ENCODE measurements at regions not wholly inside any gene's neighbourhood (a gene's known extent, or its start where the extent isn't known, plus 50 kb on each side); places are given as distances from the start of the nearest gene placed in this dataset.

DNA sequence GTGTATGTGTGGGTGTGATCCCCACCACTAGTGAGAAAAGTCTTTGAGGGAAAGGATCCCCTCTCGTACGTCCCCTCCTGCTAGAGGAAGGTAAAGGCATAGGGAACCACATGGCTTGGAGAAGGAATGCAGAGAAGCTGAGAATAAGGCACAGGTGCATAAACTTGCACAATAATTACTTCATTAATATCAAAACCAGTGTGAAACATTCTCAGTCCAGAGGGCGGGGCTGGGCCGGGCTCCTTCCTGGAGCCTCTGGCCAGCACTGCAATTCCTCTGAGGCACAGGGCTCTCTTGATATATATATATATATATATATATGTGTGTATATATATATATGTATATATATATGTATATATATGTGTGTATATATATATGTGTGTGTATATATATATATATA, 162.6 kb downstream of the TSEN15 start:
- no peak for FAIRE-seq
- DNase-seq (ENCODE audit: extremely low spot score, insufficient read length, low read depth), result no peak

DNA sequence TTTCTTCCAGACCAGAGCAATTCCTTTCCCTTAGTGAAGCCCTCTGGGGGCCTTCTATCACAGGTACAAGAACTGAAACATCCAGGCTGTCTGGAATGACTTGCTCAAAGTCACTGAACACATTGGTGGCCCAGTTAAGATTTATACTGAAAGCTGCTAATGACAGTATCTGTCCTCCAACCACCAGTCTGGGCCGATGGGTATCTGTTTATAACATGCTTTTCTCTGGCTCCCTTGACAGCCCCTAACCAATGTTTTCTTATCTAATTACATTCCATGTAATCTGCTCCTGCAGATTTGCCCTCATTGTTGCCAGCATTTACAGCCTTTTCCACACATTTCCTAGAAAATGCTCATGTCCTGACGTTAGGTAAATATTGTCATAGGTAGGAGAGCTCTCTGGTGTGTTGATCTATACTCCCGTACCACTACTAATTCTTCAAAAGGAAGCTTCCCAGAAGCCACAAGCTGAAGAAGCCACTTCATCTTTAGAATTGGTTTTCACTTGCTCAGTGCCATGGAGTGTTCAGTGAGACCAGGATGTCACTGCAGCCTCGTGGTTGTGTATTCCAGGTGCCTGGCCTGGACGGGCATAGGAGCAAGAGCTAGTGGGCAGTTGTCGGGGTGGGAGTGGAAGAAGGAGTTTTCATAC, 163.9 kb downstream of the TSEN15 start:
- DNase-seq (ENCODE audit: extremely low spot score, insufficient read length, low read depth) (no peak), FAIRE-seq (no peak)

DNA sequence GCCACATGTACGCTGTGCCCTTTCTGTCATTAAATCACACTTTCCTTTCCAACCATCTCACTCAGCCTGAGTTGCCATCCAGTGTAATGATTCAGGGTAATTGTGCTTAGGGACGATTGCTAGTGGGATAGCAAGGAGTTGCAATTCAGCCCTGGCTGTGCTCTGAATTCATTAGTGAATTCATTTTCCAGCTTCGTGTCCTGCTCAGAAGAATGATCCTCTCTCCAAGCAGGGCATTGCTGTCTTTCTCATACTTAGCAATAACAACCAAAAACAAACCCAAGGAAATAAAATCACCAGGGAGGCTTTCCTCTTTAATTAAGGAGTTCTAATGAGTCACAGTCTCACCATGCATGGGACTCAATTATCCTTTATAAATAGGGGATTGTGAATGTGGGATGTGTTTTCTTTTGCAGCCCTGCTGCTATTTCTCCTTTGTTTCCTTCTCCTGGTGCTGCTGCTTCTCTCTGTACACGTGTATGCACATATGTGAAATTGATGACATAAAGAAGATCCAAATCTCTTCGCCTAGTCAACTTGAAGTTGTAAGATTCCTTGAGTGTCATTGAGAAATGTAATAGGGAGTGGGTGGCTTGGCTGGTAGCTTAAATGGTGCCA, 167.0 kb downstream of the TSEN15 start:
- no peak for FAIRE-seq
- no peak for DNase-seq (ENCODE audit: extremely low spot score, insufficient read length, low read depth)

DNA sequence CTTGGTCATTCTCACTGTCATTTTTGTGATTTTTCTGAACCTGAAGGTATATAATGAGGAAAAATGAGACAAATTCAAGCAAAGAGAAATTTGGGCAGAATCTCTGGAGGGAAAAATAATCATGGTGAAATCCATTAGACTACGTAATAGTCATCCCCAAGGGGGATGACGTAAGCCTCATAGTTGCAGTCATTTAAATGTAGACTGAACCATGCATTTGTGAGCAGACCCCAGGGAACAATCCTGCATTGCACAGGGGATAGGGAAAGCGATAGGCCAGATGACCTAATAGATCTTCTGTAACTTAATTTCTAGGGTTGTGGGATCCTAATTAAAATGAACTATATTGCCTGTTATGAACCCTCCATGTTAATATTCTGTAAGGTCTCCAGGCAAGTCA, 167.4 kb upstream of the C1orf21 start:
- FAIRE-seq (no peak), DNase-seq (ENCODE audit: extremely low spot score, insufficient read length, low read depth) (no peak)

DNA sequence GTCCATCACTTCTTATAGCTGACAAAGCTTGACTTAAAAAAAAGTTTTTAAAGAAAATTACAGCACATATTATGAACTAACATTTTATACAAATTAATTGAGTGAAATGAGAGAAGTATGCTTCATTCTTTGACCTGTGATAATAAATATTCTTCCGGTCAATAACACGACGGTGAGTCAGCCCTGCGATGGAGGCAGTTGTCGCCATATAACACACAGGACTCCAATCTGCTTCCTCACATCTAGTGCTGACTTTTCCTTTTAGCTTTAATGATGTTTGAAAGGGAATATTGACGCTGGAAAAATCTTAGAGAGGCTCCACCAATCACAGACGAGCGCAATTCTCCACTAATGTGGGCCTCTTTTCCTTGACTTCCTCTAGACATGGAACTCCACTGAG, 166.9 kb upstream of the C1orf21 start:
- FAIRE-seq, result no peak

DNA sequence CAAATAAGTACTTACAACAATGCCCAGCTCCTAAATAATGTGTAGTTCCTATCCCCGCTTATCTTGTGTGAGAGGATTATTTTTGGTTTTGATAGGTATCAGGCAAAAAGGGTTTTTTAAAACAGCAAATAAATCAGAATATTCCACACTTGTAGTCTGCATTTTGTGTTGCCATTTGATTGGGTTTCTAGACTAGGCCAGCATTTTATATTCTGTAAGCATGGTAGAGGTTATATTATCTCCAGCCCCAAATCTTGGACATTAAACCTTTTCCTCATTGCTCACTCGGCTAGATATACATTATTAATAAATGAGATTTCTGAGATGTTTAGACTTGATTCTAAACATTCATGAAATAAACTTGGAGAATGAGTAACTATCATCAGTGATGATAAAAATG, 165.7 kb upstream of the C1orf21 start:
- DNase-seq (ENCODE audit: extremely low spot score, insufficient read length, low read depth) (no peak), FAIRE-seq (no peak)

More for the DNA sequence above, 166.9 kb upstream of the C1orf21 start:
- no peak for DNase-seq (ENCODE audit: extremely low spot score, insufficient read length, low read depth)

DNA sequence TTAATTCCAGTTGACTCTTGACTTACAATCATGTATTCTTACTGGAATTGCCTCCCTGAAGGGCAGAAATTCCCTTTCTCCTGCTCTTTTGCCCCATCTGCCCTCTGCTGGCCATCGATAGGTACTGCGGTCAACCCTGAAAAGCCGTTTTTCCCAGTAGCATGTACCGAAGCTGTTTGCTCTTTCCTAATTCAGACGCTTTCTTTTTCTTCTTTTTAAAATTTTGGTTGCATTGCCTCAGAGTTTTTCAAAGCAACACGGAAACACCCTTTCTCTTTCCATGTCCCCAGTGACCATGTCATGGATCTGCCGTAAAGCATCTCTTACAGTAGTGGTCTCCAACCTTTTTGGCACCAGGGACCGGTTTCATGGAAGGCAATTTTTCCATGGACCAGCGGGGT, 164.2 kb upstream of the C1orf21 start:
- FAIRE-seq (peak; percentile 77), DNase-seq (ENCODE audit: extremely low spot score, insufficient read length, low read depth) (peak; percentile 25)

DNA sequence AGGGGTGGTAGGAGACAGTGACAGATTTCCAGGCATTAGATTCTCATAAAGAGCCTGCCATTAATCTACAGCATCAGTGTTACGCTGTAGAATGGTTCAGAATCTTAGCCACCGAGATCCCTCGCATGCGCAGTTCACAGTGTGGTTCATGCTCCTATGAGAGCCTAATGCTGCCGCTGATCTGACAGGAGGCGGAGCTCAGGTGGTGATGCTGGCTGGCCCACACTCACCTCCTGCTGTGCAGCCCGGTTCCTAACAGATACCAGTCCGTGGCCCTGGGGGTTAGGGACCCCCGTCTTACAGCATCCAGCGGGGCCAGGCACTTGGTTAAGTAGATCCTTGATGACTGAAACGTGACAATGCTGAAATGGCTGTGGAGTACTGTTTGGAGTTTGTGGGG, 163.6 kb upstream of the C1orf21 start:
- FAIRE-seq (no peak), DNase-seq (ENCODE audit: extremely low spot score, insufficient read length, low read depth) (no peak)

DNA sequence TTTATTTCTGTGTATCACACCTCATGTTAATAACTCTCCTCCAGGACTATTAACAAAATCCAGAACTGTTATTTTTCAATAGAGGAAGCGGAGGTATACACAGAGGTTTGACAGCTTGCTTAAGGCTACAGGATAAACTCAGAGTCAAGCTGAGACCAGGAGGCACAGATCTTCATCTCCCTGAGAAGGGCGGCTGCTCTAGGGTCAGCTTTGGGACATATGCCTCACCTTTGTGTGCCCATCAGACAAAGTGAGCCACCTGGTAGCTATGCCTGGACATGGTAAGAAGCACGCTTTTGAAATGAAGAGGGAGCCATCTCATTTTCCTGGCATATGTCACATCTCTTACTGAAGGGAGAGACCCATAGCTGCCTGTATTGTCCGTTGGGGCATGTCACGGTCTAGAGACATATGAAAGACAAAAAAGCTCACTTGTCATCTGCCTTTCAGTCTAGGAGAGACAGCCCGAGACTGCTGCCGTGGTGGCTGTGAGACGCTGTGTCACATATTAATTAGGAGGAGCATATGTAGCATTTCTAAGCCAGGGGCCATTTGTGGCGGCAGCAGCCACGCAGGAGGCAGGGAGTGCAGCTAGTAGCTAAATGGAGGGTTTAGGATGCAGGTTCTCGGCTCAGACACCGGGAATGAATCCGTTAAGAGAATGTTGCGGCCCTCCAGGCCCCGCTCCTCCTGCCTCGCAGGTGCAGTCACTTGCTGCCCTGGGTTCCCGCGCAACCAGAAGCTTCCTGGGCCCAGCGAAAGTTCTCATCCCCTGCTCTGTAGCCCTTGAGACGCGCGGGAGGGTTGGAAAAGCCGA, 161.3 kb upstream of the C1orf21 start:
- FAIRE-seq, result no peak
- no peak for DNase-seq (ENCODE audit: extremely low spot score, insufficient read length, low read depth)

DNA sequence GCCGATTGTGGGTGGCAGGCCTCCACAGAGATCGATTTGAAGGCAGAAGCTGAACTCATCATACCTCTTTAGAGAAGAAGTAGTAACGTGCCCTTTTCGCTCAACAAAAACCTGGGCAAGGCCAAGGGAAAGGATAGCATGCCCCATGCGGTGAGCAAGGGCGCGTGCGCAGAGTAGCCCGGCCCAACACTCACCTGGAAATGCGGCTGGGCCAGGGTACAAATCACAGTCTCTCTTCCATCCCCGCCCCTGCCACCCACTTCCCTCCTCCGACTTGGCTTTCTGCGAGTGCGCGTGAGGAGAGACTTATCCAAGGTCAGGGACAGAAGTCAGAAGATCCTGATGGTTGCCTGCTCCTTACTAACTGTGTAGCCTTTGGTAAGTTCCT, 160.7 kb upstream of the C1orf21 start:
- DNase-seq (ENCODE audit: extremely low spot score, insufficient read length, low read depth) (no peak), FAIRE-seq (no peak)

DNA sequence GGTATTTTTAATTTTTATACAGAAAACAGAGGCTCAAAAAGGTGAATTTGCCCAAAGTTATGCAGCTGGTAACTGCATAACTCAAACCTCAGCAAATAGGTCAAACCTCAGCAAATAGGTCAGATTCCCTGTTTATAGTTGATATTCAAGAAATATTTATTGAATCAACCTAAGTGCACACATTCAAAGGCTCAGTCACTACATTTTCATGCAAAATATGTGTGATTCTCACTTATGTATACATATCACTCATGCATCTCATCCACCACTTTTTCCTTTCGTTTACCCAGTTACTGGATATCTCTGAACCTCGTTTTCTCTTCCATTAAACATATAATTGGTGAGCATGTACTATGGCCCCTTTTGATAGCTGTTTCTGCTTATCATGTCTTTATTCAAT, 158.3 kb upstream of the C1orf21 start:
- no peak for FAIRE-seq
- DNase-seq (ENCODE audit: extremely low spot score, insufficient read length, low read depth), result no peak

DNA sequence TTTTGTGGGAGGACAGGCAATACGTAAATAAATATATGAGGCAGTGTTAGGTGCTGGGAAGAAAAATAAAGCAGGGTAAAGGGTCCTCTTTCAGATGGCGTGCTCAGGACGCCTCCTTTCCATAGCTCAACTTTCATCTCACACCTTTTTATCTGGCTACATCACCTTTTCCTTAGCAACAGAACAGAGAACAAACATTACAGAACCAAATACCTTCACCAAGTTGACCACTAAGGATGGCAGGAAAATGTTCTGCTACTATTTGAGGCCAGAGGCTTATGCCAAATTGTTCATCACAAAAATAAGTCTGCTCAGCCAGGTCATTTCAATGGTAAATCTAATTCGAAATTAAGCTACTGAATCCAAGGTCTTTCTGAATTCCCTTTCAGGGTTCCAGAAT, 149.2 kb upstream of the C1orf21 start:
- no peak for DNase-seq (ENCODE audit: extremely low spot score, insufficient read length, low read depth)
- FAIRE-seq, result no peak

DNA sequence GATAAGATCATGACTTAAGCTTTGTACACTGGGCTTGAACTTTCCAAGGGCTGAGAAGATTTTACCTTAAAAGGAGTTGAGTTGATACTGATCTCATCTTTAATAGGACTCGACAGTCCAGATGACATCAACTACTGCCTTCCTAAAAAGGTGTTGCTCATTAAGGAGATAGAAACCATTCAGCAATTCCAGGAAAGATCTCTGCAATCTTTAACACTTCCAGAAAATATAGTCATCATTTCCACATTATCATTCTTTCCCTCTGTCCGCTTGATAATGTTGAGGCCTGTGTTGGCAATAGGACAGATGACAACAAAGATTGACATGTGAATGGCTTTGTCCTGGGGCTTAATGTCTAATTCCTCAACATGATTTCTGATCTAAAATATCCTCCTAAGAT, 145.4 kb upstream of the C1orf21 start:
- DNase-seq (ENCODE audit: extremely low spot score, insufficient read length, low read depth) (no peak), FAIRE-seq (no peak)

DNA sequence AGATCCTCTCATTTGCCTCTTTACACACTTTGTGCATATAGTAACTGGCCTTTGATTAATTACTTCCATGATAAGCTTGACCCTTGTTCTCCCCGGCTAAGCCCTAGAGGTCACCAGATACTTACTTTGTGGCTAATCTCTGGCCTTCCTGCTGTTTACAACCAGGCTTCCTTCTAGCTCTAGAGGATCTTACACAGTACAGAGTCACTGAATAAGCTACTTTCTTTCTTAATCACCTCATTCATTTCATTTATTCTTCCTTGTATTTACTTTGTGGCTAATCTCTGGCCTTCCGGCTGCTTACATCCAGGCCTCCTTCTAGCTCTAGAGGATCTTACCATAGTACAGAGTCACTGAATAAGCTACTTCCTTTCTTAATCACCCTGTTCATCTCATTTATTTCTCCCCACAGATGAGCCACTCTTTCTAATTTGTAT, 144.3 kb upstream of the C1orf21 start:
- DNase-seq (ENCODE audit: extremely low spot score, insufficient read length, low read depth) (no peak), FAIRE-seq (no peak)

DNA sequence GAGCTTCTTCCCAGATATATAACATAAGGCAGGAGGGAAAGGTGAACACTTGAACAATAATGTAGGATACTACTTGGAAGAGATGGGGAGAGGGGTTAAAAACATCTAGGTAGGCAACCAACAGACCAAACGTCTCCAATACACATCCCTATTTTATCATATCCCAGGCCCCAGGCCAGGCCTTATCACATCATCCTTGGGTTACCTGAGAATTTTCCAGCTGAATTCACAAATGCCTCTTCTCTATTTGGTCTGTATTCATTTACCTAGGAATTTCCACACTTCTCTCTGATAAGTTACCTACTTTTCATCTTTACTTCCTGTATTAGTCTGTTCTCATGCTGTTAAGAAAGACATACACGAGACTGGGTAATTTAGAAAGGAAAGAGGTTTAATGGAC, 141.9 kb upstream of the C1orf21 start:
- FAIRE-seq, result no peak
- no peak for DNase-seq (ENCODE audit: extremely low spot score, insufficient read length, low read depth)

DNA sequence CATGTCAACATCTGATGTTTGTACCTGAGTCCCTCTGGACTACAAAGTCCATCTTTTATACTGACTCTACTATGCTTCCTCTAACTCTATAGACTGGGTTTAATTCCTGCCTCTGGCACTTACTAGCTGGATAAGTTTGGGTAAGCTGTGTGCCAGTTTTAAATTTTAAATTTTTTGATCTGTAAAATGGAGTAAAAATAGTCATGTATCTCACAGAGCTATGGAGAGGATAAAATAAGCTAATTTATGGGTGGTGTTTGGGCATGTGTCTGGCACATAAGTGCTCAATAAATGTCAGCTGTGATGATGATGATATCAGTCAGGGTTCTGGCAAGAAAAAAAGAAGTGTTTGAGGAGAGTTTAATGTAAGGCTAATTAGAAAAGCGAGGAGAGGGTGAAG, 139.2 kb upstream of the C1orf21 start:
- FAIRE-seq, result no peak

DNA sequence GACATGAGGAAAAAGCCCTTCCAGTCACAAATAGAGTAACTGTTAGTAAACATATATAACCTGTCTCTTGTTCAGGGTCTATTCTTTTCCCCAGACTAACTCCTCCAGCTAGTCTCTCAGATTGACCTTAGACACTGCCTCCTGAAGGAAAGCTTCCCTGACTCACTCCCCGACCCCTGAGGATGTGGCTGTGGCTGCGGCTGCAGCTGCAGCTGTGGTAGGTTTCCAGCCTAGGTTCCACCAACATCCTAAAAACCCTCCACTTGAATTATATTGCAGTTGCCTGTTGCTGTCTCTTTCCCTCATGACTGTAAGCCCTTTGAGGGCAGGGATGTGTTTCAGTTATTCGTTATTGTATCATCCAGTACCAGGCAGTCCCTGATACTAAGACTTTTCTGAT, 132.9 kb upstream of the C1orf21 start:
- DNase-seq (ENCODE audit: extremely low spot score, insufficient read length, low read depth), result no peak
- FAIRE-seq, result no peak

More for the DNA sequence above, 139.2 kb upstream of the C1orf21 start:
- no peak for DNase-seq (ENCODE audit: extremely low spot score, insufficient read length, low read depth)

DNA sequence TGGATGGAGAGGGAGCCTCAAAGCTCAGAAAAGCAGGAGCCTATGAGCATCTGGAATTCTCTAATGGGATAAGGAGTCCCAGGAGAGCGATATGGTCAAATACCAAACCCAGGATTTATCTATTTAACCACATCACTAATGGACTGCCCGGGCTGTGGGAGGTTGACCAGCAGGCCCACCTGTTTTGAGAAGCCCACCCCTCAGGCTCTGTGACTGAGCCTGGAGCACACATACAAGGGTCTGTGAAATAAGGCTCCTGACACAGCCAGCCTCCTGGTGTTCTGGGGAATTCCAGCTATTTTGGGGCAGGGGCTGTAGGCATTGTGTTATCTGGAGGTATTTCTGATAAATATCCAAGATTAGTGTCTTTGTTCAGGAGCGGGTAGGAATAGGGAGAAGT, 132.0 kb upstream of the C1orf21 start:
- FAIRE-seq (no peak), DNase-seq (ENCODE audit: extremely low spot score, insufficient read length, low read depth) (no peak)

DNA sequence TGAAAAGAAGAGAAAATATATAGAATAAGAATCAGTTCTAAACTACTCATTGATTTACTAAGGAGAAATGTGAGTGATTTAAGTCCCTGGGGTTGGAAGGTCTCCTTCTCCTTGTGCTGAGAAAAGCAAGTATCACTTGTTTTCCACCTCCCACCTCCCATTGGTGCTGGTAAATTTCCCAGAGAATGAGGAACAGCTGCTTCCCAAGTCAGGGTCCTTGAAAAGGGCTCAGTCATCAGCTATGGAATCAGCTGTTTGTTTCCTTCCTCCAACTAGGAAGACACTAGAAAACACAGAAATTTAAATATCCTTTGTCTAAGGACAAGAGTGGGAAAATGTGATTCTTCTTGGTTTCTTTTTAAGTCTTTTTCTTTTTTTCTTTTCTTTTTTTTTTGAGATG, 131.3 kb upstream of the C1orf21 start:
- DNase-seq (ENCODE audit: extremely low spot score, insufficient read length, low read depth), result no peak
- no peak for FAIRE-seq

DNA sequence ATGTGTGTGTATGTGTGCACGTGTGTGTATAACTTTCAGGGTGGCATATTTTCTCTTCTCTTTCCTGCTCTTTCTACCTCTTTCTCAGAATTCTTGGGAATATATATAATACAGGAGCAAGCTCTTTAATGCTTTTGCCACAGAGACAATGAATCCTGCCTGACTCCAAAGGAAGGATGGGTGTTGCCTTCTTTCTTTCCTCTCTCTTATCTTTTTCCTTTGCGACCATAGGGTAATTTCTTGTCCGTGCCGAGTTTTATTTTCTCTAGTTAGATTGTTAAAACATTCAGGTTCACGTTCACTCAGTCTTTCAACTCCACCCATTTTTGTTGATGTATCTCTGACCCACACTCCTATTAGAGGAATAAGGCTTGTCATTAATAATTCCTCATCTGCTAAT, 129.0 kb upstream of the C1orf21 start:
- DNase-seq (ENCODE audit: extremely low spot score, insufficient read length, low read depth) (no peak), FAIRE-seq (no peak)

DNA sequence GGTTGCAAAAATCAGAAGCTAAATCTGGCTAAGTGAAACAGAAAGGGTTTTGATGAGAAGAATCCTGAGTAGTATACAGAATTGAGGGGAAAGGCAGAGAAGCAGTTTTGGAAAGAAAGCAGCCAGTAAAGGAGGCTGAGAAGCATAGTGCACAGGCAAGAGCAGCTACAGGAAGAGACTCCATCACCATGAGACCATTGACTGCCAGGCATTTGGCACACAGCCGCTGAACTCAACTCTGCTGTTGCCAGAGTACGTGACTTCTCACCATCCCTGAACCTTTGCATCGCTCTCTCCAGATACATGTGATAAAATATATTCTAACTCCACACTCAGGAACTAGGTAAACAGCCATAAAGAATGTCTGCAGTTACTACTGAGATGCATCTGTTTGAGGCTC, 128.3 kb upstream of the C1orf21 start:
- DNase-seq (ENCODE audit: extremely low spot score, insufficient read length, low read depth), result no peak
- no peak for FAIRE-seq

All from GM18507 (cell line).